H1 (cell line): ENCODE measurements at regions not wholly inside any gene's neighbourhood (a gene's known extent, or its start where the extent isn't known, plus 50 kb on each side); places are given as distances from the start of the nearest gene placed in this dataset.

Experiments
- CTCF ChIA-PET: fragments of 300-600 bp; sonication (Branson Sonifier 250); formaldehyde crosslinking; loops from one replicate; lab custom pipeline; 2021; ENCODE audit not compliant: partially characterized antibody; lab: Charles Lee
- POLR2A ChIA-PET: fragments of 300-600 bp; sonication (Branson Sonifier 250); formaldehyde crosslinking; loops from one replicate; lab custom pipeline; 2021; ENCODE audit warnings: inconsistent platforms; ENCODE audit not compliant: partially characterized antibody; lab: Charles Lee
- DNase-seq, 2 experiments: peaks; one replicate each; pipeline versions ENCODE4 v3.0.0 to v3.0.0-alpha.2; 2010 to 2022; ENCODE audit warnings: low spot score in 2 of 2, low read depth in 1 of 2, mixed read lengths in 1 of 2
- FAIRE-seq: peaks from 2 replicates; lab custom pipeline; 2011; peaks lifted over from hg19 to GRCh38; lab: Jason Lieb, UNC
- H2AFZ ChIP-seq: 2 replicates; pipeline ENCODE4 v1.8.1; 2012; ENCODE audit warnings: low read length, inconsistent platforms
- H2AK5ac ChIP-seq: 2 replicates; pipeline ENCODE4 v1.6.1; 2013; ENCODE audit warnings: low read depth, low read length
- H2BK120ac ChIP-seq: replicated peaks from 2 replicates; pipeline ENCODE3; 2013; ENCODE audit warnings: low read depth, low read length, inconsistent platforms
- H2BK12ac ChIP-seq: 2 replicates; pipeline ENCODE4 v1.6.1; 2013; ENCODE audit warnings: low read depth, low read length
- H2BK15ac ChIP-seq: 2 replicates; pipeline ENCODE4 v1.6.1; 2013; ENCODE audit warnings: low read length
- H2BK20ac ChIP-seq: 2 replicates; pipeline ENCODE4 v1.6.1; 2013; ENCODE audit warnings: low read length
- H2BK5ac ChIP-seq: 2 replicates; pipeline ENCODE4 v1.6.1; 2013; ENCODE audit warnings: low read depth, low read length
- H3K14ac ChIP-seq: 2 replicates; pipeline ENCODE4 v1.6.1; 2013; ENCODE audit warnings: inconsistent platforms; ENCODE audit not compliant: insufficient read length
- H3K18ac ChIP-seq: 2 replicates; pipeline ENCODE4 v1.6.1; 2013; ENCODE audit warnings: low read length; ENCODE audit errors: extremely low read depth
- H3K23ac ChIP-seq: 2 replicates; pipeline ENCODE4 v1.6.1; 2013; ENCODE audit warnings: inconsistent platforms; ENCODE audit not compliant: insufficient read length
- H3K23me2 ChIP-seq: 2 replicates; pipeline ENCODE4 v1.6.1; 2013; ENCODE audit warnings: low read depth, low read length
- H3K27ac ChIP-seq: 2 replicates; pipeline ENCODE4 v1.6.1; 2011; ENCODE audit warnings: low read depth, low read length, inconsistent platforms
- H3K27me3 ChIP-seq, 4 experiments: replicated peaks in 1 of 4; 1 replicate in 1 of 4; 2 replicates in 3 of 4; pipeline versions ENCODE4 v1.6.1 to v1.8.1; 2011 to 2013; ENCODE audit warnings: low read length in 3 of 4, mild to moderate bottlenecking in 3 of 4, inconsistent platforms in 2 of 4, mixed read lengths in 2 of 4, moderate library complexity in 1 of 4; ENCODE audit not compliant: control insufficient read depth in 3 of 4, insufficient read depth in 3 of 4; ENCODE audit errors: extremely low read depth in 1 of 4
- H3K36me3 ChIP-seq, 4 experiments: 2 replicates each; pipeline versions ENCODE4 v1.6.1 to v1.8.1; 2011 to 2013; ENCODE audit warnings: mild to moderate bottlenecking in 4 of 4, low read length in 3 of 4, moderate library complexity in 2 of 4, control low read depth in 1 of 4, inconsistent platforms in 1 of 4; ENCODE audit not compliant: insufficient read depth in 4 of 4, control insufficient read depth in 2 of 4
- H3K4ac ChIP-seq: replicated peaks from 2 replicates; pipeline ENCODE3; 2013; ENCODE audit warnings: low read length, low read depth, mixed read lengths, inconsistent platforms; ENCODE audit not compliant: insufficient read length
- H3K4me1 ChIP-seq, 4 experiments: replicated peaks in 1 of 4; 1 replicate in 1 of 4; 2 replicates in 3 of 4; pipeline versions ENCODE4 v1.6.1 to v1.8.1; 2011 to 2013; ENCODE audit warnings: low read length in 3 of 4, inconsistent platforms in 2 of 4, mixed read lengths in 1 of 4; ENCODE audit not compliant: insufficient read depth in 4 of 4, control insufficient read depth in 3 of 4
- H3K4me2 ChIP-seq, 2 experiments: 2 replicates each; pipeline versions ENCODE4 v1.6.1 to v1.8.1; 2011 to 2013; ENCODE audit warnings: low read depth in 2 of 2, low read length in 2 of 2, control low read depth in 1 of 2, inconsistent platforms in 1 of 2, mild to moderate bottlenecking in 1 of 2; ENCODE audit not compliant: insufficient read depth in 1 of 2
- H3K4me3 ChIP-seq, 4 experiments: fragments of 200-600, 300-600 bp in 1 of 4; sonication (generic), shearing (Covaris generic), sonication (Bioruptor Twin) in 1 of 4; 2 replicates each; pipeline versions ENCODE4 v1.5.1 to v1.8.1; 2011 to 2016; ENCODE audit warnings: low read length in 4 of 4, low read depth in 3 of 4, control low read depth in 2 of 4, inconsistent platforms in 2 of 4, mild to moderate bottlenecking in 2 of 4, mixed read lengths in 1 of 4, moderate library complexity in 1 of 4; ENCODE audit not compliant: insufficient read depth in 2 of 4; ENCODE audit errors: extremely low read depth in 1 of 4
- H3K56ac ChIP-seq: replicated peaks from 2 replicates; pipeline ENCODE3; 2013; ENCODE audit warnings: low read depth, mild to moderate bottlenecking, mixed read lengths, low read length, inconsistent platforms; ENCODE audit not compliant: insufficient read length
- H3K79me1 ChIP-seq: 2 replicates; pipeline ENCODE4 v1.6.1; 2013; ENCODE audit warnings: low read depth, low read length, control low read depth
- H3K79me2 ChIP-seq, 2 experiments: 2 replicates each; pipeline versions ENCODE4 v1.6.1 to v1.8.1; 2012 to 2013; ENCODE audit warnings: low read length in 2 of 2, mild to moderate bottlenecking in 2 of 2, inconsistent platforms in 1 of 2; ENCODE audit not compliant: insufficient read depth in 2 of 2, control insufficient read depth in 1 of 2
- H3K9ac ChIP-seq, 4 experiments: replicated peaks in 1 of 4; 1 replicate in 1 of 4; 2 replicates in 3 of 4; pipeline versions ENCODE4 v1.6.1 to v1.8.1; 2011 to 2013; ENCODE audit warnings: low read depth in 3 of 4, low read length in 3 of 4, control low read depth in 2 of 4, mild to moderate bottlenecking in 2 of 4, moderate library complexity in 2 of 4, inconsistent platforms in 1 of 4; ENCODE audit errors: extremely low read depth in 1 of 4
- H3K9me3 ChIP-seq, 2 experiments: 2 replicates each; pipeline versions ENCODE4 v1.6.1 to v1.8.1; 2012 to 2013; ENCODE audit warnings: mild to moderate bottlenecking in 2 of 2, moderate library complexity in 2 of 2, control low read depth in 1 of 2, inconsistent platforms in 1 of 2, low read depth in 1 of 2, low read length in 1 of 2, mixed read lengths in 1 of 2; ENCODE audit not compliant: insufficient read depth in 2 of 2
- H4K20me1 ChIP-seq, 2 experiments: replicated peaks in 1 of 2; 2 replicates each; pipeline versions ENCODE3 to v1.8.1; 2011 to 2013; ENCODE audit warnings: inconsistent platforms in 2 of 2, low read length in 2 of 2, mild to moderate bottlenecking in 1 of 2; ENCODE audit not compliant: insufficient read depth in 2 of 2, control insufficient read depth in 1 of 2
- H4K5ac ChIP-seq: 2 replicates; pipeline ENCODE4 v1.6.1; 2013; ENCODE audit warnings: low read length, low read depth, mixed read lengths, inconsistent platforms; ENCODE audit not compliant: insufficient read length
- H4K8ac ChIP-seq: 2 replicates; pipeline ENCODE4 v1.8.0; 2013; ENCODE audit warnings: mild to moderate bottlenecking, moderate library complexity, low read length, inconsistent platforms; ENCODE audit not compliant: insufficient read depth; ENCODE audit errors: extremely low read depth
- H4K91ac ChIP-seq: replicated peaks from 2 replicates; pipeline ENCODE3; 2013; ENCODE audit warnings: low read length, mixed read lengths, inconsistent platforms; ENCODE audit not compliant: insufficient read length
- BCL11A ChIP-seq, 2 experiments: IDR thresholded peaks; one replicate each; pipeline ENCODE4 v1.6.1; 2011; ENCODE audit warnings: low read depth in 2 of 2, low read length in 2 of 2, mild to moderate bottlenecking in 2 of 2
- ZNF274 ChIP-seq: IDR thresholded peaks from 2 replicates; pipeline ENCODE4 v1.7.0; 2012; ENCODE audit warnings: low read length, borderline replicate concordance; ENCODE audit errors: extremely low read depth
- WGBS, 2 experiments: shearing (Covaris generic) in 1 of 2; methylation state at CpG; one replicate each; pipeline versions ENCODE4 v1.1.6 to v1.1.7; 2013 to 2015; ENCODE audit warnings: low lambda C conversion rate in 2 of 2, mixed read lengths in 2 of 2, inconsistent platforms in 1 of 2, low coverage in 1 of 2, missing lambda C conversion rate in 1 of 2; ENCODE audit not compliant: insufficient replicate concordance in 2 of 2, insufficient coverage in 1 of 2, insufficient read length in 1 of 2; ENCODE audit errors: extremely low coverage in 1 of 2, missing lambda C conversion rate in 1 of 2; 5-methylcytosine and 5-hydroxymethylcytosine counted together

DNA sequence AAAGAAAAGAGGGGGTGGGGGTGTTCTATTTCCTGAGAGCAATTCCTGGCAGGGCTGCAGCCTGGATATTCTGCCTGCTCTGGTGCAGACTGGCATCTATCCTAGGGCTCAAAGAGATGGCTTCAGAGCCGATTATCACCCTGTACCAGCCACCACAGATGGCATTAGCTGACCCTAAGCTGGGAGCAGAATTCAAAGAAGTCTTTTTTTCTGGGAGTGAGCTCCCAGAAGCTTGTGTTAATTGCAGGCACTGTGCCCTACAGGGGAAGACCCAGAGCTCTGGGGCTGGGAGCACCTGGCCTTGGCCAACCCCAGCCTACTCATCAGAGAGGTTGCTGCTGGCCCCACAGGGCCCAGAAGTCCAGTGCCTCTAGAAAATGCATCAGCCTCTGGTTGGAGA is 85.9 kb downstream of the PXDC1 start:
- no peaks in the 10 kb centered on the region for H3K36me3 ChIP-seq
- H3K4me2 ChIP-seq: no peak overlapping the region
- no peak for FAIRE-seq
- DNase-seq: no peak
- no peak overlapping the region for H2BK20ac ChIP-seq
- no peak overlapping the region for H3K14ac ChIP-seq
- H4K8ac ChIP-seq: no peak overlapping the region
- no peak overlapping the region for H3K56ac ChIP-seq
- no peaks in the 10 kb centered on the region for H4K20me1 ChIP-seq
- no peak overlapping the region for H3K4ac ChIP-seq
- no peak overlapping the region for H3K4me3 ChIP-seq
- peak overlapping the region; percentile 5; the same call in 1 of the 2 replicates for H2AFZ ChIP-seq
- no peaks in the 10 kb centered on the region for H3K27me3 ChIP-seq
- no peak overlapping the region for H2AK5ac ChIP-seq
- no peak overlapping the region for H2BK120ac ChIP-seq
- no peak overlapping the region for H3K27ac ChIP-seq
- H3K4me1 ChIP-seq: peaks cover 0 to 16% (median 10%) of the 10 kb centered on the region in 4 experiments; a peak in 5 of 7 replicates
- H3K79me2 ChIP-seq: no peaks in the 10 kb centered on the region
- whole genome bisulfite sequencing, 2 experiments: 78% methylated on average over 1 of the region's 1 CpG; no CpG with 5 or more reads in 1 of the 2 experiments
- no peak overlapping the region for H3K23ac ChIP-seq
- H3K23me2 ChIP-seq: no peaks in the 10 kb centered on the region
- H4K5ac ChIP-seq: no peak overlapping the region
- peaks cover 0 to 6% of the 10 kb centered on the region in 2 experiments; a peak in 1 of 4 replicates for H3K9me3 ChIP-seq
- POLR2A ChIA-PET: interaction anchor here (0.6 kb wide), 1 partner anchor 218 kb away, joined by 4 read pairs; no protein-coding TSS in a partner anchor
- no peaks in the 10 kb centered on the region for H3K79me1 ChIP-seq
- no peak overlapping the region for H3K9ac ChIP-seq
- H3K18ac ChIP-seq: no peak overlapping the region
- no peak overlapping the region for H2BK5ac ChIP-seq
- H2BK12ac ChIP-seq: no peak overlapping the region
- no peak overlapping the region for H4K91ac ChIP-seq
- CTCF ChIA-PET: interaction anchor here (0.6 to 1.7 kb wide), 5 partner anchors 36 to 341 kb away, joined by 3 to 5 read pairs (median 3); no protein-coding TSS in a partner anchor
- no peak overlapping the region for H2BK15ac ChIP-seq
- TF ChIP-seq ZNF274 (no peak), BCL11A (IDR thresholded peaks at IDR 0.05; ENCODE audit: low read depth in 2 of 2, low read length in 2 of 2) (no peak)
